ENCODE measurements at regions not wholly inside any gene's neighbourhood (a gene's known extent, or its start where the extent isn't known, plus 50 kb on each side); places are given as distances from the start of the nearest gene placed in this dataset.

GRCh38 chr12:115072712-115073111 lies 388.7 kb upstream of the TBX3 start:
- H3K4me1 ChIP-seq = peaks cover 2% of the 10 kb centered on the region
- no peak overlapping the region for H3K27ac ChIP-seq
- WGBS, 2 donors = 45 to 66% methylated on average over 10 of the region's 10 CpGs
- DNase-seq = no peak
- H3K4me3 ChIP-seq = no peak overlapping the region
- no peaks in the 10 kb centered on the region for H3K9me3 ChIP-seq
- no peak for ATAC-seq
- no peak for TF ChIP-seq CTCF (IDR thresholded peaks at IDR 0.05)
- no peak for TF ChIP-seq POLR2A (IDR thresholded peaks at IDR 0.05)
- no peaks in the 10 kb centered on the region for H3K27me3 ChIP-seq
- no peaks in the 10 kb centered on the region for H3K36me3 ChIP-seq (replicated peaks in 1 of 2; ENCODE audit: insufficient read depth in 1 of 2, low read depth in 2 of 2)
- intact Hi-C loops (cut with DNase I) = no loop called here

GRCh38 chr12:115070313-115070712 lies 386.3 kb upstream of the TBX3 start:
- H3K27ac ChIP-seq = no peak overlapping the region
- DNase-seq (no peak), ATAC-seq (no peak)
- no peak overlapping the region for H3K4me3 ChIP-seq
- H3K36me3 ChIP-seq (replicated peaks in 1 of 2; ENCODE audit: insufficient read depth in 1 of 2, low read depth in 2 of 2) = no peaks in the 10 kb centered on the region
- H3K4me1 ChIP-seq = no peaks in the 10 kb centered on the region
- intact Hi-C loops (cut with DNase I) = no loop called here
- H3K27me3 ChIP-seq = no peaks in the 10 kb centered on the region
- TF ChIP-seq CTCF (IDR thresholded peaks at IDR 0.05) = no peak
- TF ChIP-seq POLR2A (IDR thresholded peaks at IDR 0.05) = no peak
- no peaks in the 10 kb centered on the region for H3K9me3 ChIP-seq
- WGBS, 2 donors = 47 to 82% methylated on average over 2 of the region's 2 CpGs

GRCh38 chr12:115064296-115064695 lies 380.3 kb upstream of the TBX3 start:
- ATAC-seq (no peak), DNase-seq (no peak)
- WGBS, 2 donors = 67 to 73% methylated on average over 2 of the region's 2 CpGs
- Histone ChIP-seq H3K4me1 (no peaks in the 10 kb centered on the region), H3K4me3 (no peak overlapping the region), H3K36me3 (replicated peaks in 1 of 2; ENCODE audit: insufficient read depth in 1 of 2, low read depth in 2 of 2) (no peaks in the 10 kb centered on the region), H3K9me3 (no peaks in the 10 kb centered on the region), H3K27ac (no peak overlapping the region), H3K27me3 (no peaks in the 10 kb centered on the region)
- TF ChIP-seq CTCF (IDR thresholded peaks at IDR 0.05) = no peak
- TF ChIP-seq POLR2A (IDR thresholded peaks at IDR 0.05) = no peak
- intact Hi-C loops (cut with DNase I) = no loop called here

- H3K9me3 ChIP-seq = no peaks in the 10 kb centered on the region
- WGBS, 2 donors = 46 to 72% methylated on average over 5 of the region's 5 CpGs
- no peak overlapping the region for H3K4me3 ChIP-seq
- no peaks in the 10 kb centered on the region for H3K36me3 ChIP-seq (replicated peaks in 1 of 2; ENCODE audit: insufficient read depth in 1 of 2, low read depth in 2 of 2)
- no peaks in the 10 kb centered on the region for H3K27me3 ChIP-seq
- intact Hi-C loops (cut with DNase I) = no loop called here
- no peak overlapping the region for H3K27ac ChIP-seq
- ATAC-seq = no peak
- no peaks in the 10 kb centered on the region for H3K4me1 ChIP-seq
- TF ChIP-seq CTCF (IDR thresholded peaks at IDR 0.05) = no peak
- TF ChIP-seq POLR2A (IDR thresholded peaks at IDR 0.05) = no peak
- DNase-seq = no peak
Measured at GRCh38 chr12:115062741-115063140, 378.8 kb upstream of the TBX3 start.

- DNase-seq (no peak), ATAC-seq (no peak)
- no peaks in the 10 kb centered on the region for H3K27me3 ChIP-seq
- H3K9me3 ChIP-seq = no peaks in the 10 kb centered on the region
- H3K4me3 ChIP-seq = no peak overlapping the region
- 66 to 81% methylated on average over 6 of the region's 6 CpGs for WGBS, 2 donors
- no peaks in the 10 kb centered on the region for H3K36me3 ChIP-seq (replicated peaks in 1 of 2; ENCODE audit: insufficient read depth in 1 of 2, low read depth in 2 of 2)
- no peak overlapping the region for H3K27ac ChIP-seq
- H3K4me1 ChIP-seq = no peaks in the 10 kb centered on the region
- intact Hi-C loops (cut with DNase I) = no loop called here
- no peak for TF ChIP-seq POLR2A (IDR thresholded peaks at IDR 0.05)
- no peak for TF ChIP-seq CTCF (IDR thresholded peaks at IDR 0.05)
Measured at GRCh38 chr12:115060477-115061168, 376.6 kb upstream of the TBX3 start.
